Forelimb muscle (tissue), 1 donor: ENCODE measurements at regions not wholly inside any gene's neighbourhood (a gene's known extent, or its start where the extent isn't known, plus 50 kb on each side); places are given as distances from the start of the nearest gene placed in this dataset.

ENCODE experiments used
- DNase-seq: peaks from one replicate; pipeline ENCODE4 v3.0.0-alpha.2; 2013; ENCODE audit warnings: low read depth

GRCh38 chr1:29541631-29542030 lies 305.3 kb downstream of the PTPRU start:
- DNase-seq = no peak

GRCh38 chr1:29540801-29541357 lies 304.6 kb downstream of the PTPRU start:
- DNase-seq = no peak

GRCh38 chr1:29539971-29540370 lies 303.6 kb downstream of the PTPRU start:
- DNase-seq = no peak

- no peak for DNase-seq
Measured at GRCh38 chr1:29538586-29538985, 302.3 kb downstream of the PTPRU start.

GRCh38 chr1:29532751-29533150 lies 296.4 kb downstream of the PTPRU start:
- no peak for DNase-seq

GRCh38 chr1:29532285-29532684 lies 296.0 kb downstream of the PTPRU start:
- no peak for DNase-seq

GRCh38 chr1:29531596-29531995 lies 295.3 kb downstream of the PTPRU start:
- no peak for DNase-seq

- DNase-seq = no peak
Measured at GRCh38 chr1:29529677-29530278, 293.5 kb downstream of the PTPRU start.

GRCh38 chr1:29527314-29528004 lies 291.1 kb downstream of the PTPRU start:
- no peak for DNase-seq

- DNase-seq = no peak
Measured at GRCh38 chr1:29525941-29526340, 289.6 kb downstream of the PTPRU start.

- DNase-seq = no peak
Measured at GRCh38 chr1:29524285-29525065, 288.2 kb downstream of the PTPRU start.

- no peak for DNase-seq
Measured at GRCh38 chr1:29523576-29523975, 287.3 kb downstream of the PTPRU start.

GRCh38 chr1:29523136-29523535 lies 286.8 kb downstream of the PTPRU start:
- DNase-seq = no peak

GRCh38 chr1:29521811-29522580 lies 285.7 kb downstream of the PTPRU start:
- DNase-seq = no peak

GRCh38 chr1:29521438-29521715 lies 285.1 kb downstream of the PTPRU start:
- no peak for DNase-seq

GRCh38 chr1:29520571-29521437 lies 284.5 kb downstream of the PTPRU start:
- no peak for DNase-seq

- no peak for DNase-seq
Measured at GRCh38 chr1:29519788-29520110, 283.4 kb downstream of the PTPRU start.

GRCh38 chr1:29519108-29519787 lies 282.9 kb downstream of the PTPRU start:
- DNase-seq = no peak

GRCh38 chr1:29518183-29518835 lies 282.0 kb downstream of the PTPRU start:
- DNase-seq = no peak
